Erythroblast (primary cell): ENCODE measurements at regions not wholly inside any gene's neighbourhood (a gene's known extent, or its start where the extent isn't known, plus 50 kb on each side); places are given as distances from the start of the nearest gene placed in this dataset.

Experiments used
- GATA1 ChIP-seq: IDR thresholded peaks from 2 replicates; pipeline ENCODE4 v1.6.1; 2011; ENCODE audit warnings: low read depth, mild to moderate bottlenecking, control low read depth, low read length, moderate library complexity
- POLR2A ChIP-seq: IDR thresholded peaks from 2 replicates; pipeline ENCODE4 v1.6.1; 2011; ENCODE audit warnings: mild to moderate bottlenecking, low read length

DNA sequence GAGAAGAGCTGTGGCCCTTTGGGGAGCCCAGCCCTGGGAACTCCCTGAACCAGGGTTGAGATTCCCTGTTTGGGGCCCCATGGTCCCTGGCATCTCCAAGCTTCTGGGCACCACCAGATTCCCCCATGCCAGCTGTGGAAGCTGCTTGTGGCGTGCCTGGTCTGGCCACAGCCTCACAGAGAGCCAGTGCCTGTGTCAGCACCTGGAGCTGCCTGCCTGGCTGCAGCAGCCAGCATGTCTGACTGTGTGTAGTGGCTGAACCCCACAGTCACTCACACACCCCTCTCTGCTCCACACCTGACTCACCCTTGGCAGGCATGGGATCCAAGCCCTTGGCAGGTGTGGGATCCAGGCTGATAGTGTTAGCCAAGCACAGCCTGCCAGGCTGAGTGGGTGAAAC lies 97.2 kb upstream of the GALNTL6 start:
- TF ChIP-seq POLR2A (no peak), GATA1 (no peak)
